Prostate gland (tissue), 2 donors: ENCODE measurements at regions not wholly inside any gene's neighbourhood (a gene's known extent, or its start where the extent isn't known, plus 50 kb on each side); places are given as distances from the start of the nearest gene placed in this dataset.

ENCODE experiments used
- CTCF ChIP-seq, 4 experiments: fragments of 200-600 bp in 2 of 4; fragments of 450-650 bp in 2 of 4; sonication (generic) in 2 of 4; IDR thresholded peaks; 1 replicate in 3 of 4; 2 replicates in 1 of 4; pipeline ENCODE4 v1.5.1; 2016 to 2019; ENCODE audit warnings: antibody characterized with exemption in 4 of 4, mild to moderate bottlenecking in 2 of 4, moderate library complexity in 2 of 4
- POLR2AphosphoS5 ChIP-seq: sonication (generic); formaldehyde crosslinking; IDR thresholded peaks from one replicate; pipeline ENCODE4 v1.6.1; 2017; ENCODE audit warnings: antibody characterized with exemption

GRCh38 chr2:146844226-146844990 is 1000.4 kb upstream of the ACVR2A start:
- no peak for TF ChIP-seq CTCF (IDR thresholded peaks at IDR 0.05)
- TF ChIP-seq POLR2AphosphoS5: no peak
